HG03457 (cell line): ENCODE measurements at regions not wholly inside any gene's neighbourhood (a gene's known extent, or its start where the extent isn't known, plus 50 kb on each side); places are given as distances from the start of the nearest gene placed in this dataset.

Experiments
- ATAC-seq: cut with Tn5 transposase; IDR thresholded peaks from one replicate; pipeline ENCODE4 v1.9.1; 2021; ENCODE audit warnings: moderate number of reproducible peaks; ENCODE audit not compliant: unreplicated experiment

DNA sequence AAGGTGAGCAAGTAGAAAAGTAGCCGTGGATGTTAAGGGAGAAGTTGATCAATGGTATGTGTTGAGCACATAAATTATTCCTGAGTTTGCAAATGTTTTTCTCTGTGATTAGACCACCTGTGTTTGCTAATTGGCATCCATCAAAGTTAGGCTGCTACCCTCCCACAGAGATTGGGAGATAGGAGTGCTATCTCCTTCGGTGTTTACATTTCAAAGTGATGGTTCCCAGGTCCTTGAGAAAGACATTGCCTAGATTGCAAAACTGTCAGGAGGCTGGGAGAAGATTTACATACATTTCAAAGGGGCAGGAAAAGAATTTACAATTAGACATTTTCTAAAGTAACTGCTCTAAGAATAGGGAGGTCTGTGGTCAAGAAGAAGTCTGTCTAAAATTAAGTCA lies 54.3 kb upstream of the CNTNAP4 start:
- ATAC-seq: no peak

DNA sequence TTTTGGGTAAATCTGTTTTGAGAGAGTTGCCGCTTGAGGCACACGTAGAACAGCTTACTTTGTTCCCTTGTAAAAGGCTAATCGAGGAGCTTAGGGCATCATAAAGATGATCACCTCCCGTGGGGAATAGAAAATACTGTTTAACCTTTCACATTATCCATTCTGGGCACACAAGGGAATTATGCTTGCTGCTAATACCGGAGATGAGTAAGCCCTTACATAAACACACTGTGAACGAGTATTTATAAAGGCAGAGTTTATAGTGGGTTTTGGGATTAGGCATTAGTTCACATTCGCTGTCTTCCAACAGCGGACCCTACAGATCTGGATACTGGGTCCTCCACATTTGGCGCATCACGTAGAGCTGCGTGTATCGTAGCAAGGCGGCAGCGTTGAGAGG lies 51.2 kb upstream of the CNTNAP4 start:
- no peak for ATAC-seq

- no peak for ATAC-seq
Observed at GRCh38 chr16:76226481-76226880, 50.7 kb upstream of the CNTNAP4 start.
